Naive thymus-derived CD4-positive, alpha-beta T cell (primary cell): ENCODE measurements at regions not wholly inside any gene's neighbourhood (a gene's known extent, or its start where the extent isn't known, plus 50 kb on each side); places are given as distances from the start of the nearest gene placed in this dataset.

Experiments used
- ATAC-seq: fragments of 150-1000 bp; cut with Tn5 transposase; 2 replicates; pipeline ENCODE4 v1.10.0; 2021; ENCODE audit warnings: mild to moderate bottlenecking, moderate library complexity
- CTCF ChIA-PET: fragments of 350-600 bp; sonication (Branson Sonifier 250); formaldehyde crosslinking; loops from one replicate; lab custom pipeline; 2021; ENCODE audit warnings: antibody characterized with exemption; lab: Charles Lee
- POLR2A ChIA-PET: fragments of 350-600 bp; sonication (Branson Sonifier 250); formaldehyde crosslinking; loops from one replicate; lab custom pipeline; 2021; ENCODE audit warnings: antibody characterized with exemption, inconsistent platforms; lab: Charles Lee
- DNase-seq, 9 donors: peaks; one replicate each; pipeline versions ENCODE4 v3.0.0 to v3.0.0-alpha.2; 2020 to 2022; ENCODE audit warnings: mixed read lengths in 1 of 9
- H3K27ac ChIP-seq: one replicate; pipeline ENCODE4 v1.7.0; 2013; ENCODE audit warnings: mild to moderate bottlenecking, low read depth, low read length, moderate library complexity
- H3K27me3 ChIP-seq, 2 donors: one replicate each; pipeline ENCODE4 v1.7.0; 2013; ENCODE audit warnings: low read length in 2 of 2, mild to moderate bottlenecking in 2 of 2, moderate library complexity in 2 of 2; ENCODE audit not compliant: control insufficient read depth in 2 of 2, insufficient read depth in 2 of 2
- H3K36me3 ChIP-seq, 3 experiments: 1 replicate in 2 of 3; 2 replicates in 1 of 3; pipeline ENCODE4 v1.7.0; 2013; ENCODE audit warnings: low read length in 3 of 3, mild to moderate bottlenecking in 3 of 3, moderate library complexity in 1 of 3; ENCODE audit not compliant: insufficient read depth in 3 of 3, control insufficient read depth in 2 of 3
- H3K4me1 ChIP-seq, 2 donors: one replicate each; pipeline ENCODE4 v1.7.0; 2013; ENCODE audit warnings: low read length in 2 of 2, mild to moderate bottlenecking in 2 of 2, moderate library complexity in 1 of 2; ENCODE audit not compliant: control insufficient read depth in 2 of 2, insufficient read depth in 2 of 2
- H3K4me3 ChIP-seq: 2 replicates; pipeline ENCODE4 v1.7.0; 2013; ENCODE audit warnings: mild to moderate bottlenecking, low read length
- H3K9me3 ChIP-seq, 3 experiments: 1 replicate in 2 of 3; 2 replicates in 1 of 3; pipeline ENCODE4 v1.7.0; 2013; ENCODE audit warnings: low read length in 3 of 3; ENCODE audit not compliant: control insufficient read depth in 2 of 3
- H3K27ac Mint-ChIP-seq, 9 donors: one replicate each; pipeline ENCODE4 v1.8.0; 2020 to 2022; ENCODE audit warnings: mixed read lengths in 9 of 9, mild to moderate bottlenecking in 8 of 9, moderate library complexity in 5 of 9, inconsistent platforms in 2 of 9
- H3K27me3 Mint-ChIP-seq, 5 donors: one replicate each; pipeline ENCODE4 v1.8.0; 2021 to 2022; ENCODE audit warnings: mixed read lengths in 5 of 5, mild to moderate bottlenecking in 1 of 5
- H3K36me3 Mint-ChIP-seq, 5 donors: one replicate each; pipeline ENCODE4 v1.8.0; 2020 to 2022; ENCODE audit warnings: mixed read lengths in 5 of 5, mild to moderate bottlenecking in 3 of 5, inconsistent platforms in 1 of 5
- H3K4me1 Mint-ChIP-seq, 7 donors: one replicate each; pipeline ENCODE4 v1.8.0; 2020 to 2022; ENCODE audit warnings: mixed read lengths in 7 of 7, mild to moderate bottlenecking in 3 of 7, inconsistent platforms in 1 of 7
- H3K4me3 Mint-ChIP-seq, 10 donors: one replicate each; pipeline ENCODE4 v1.8.0; 2020 to 2022; ENCODE audit warnings: mild to moderate bottlenecking in 10 of 10, mixed read lengths in 10 of 10, moderate library complexity in 6 of 10, inconsistent platforms in 2 of 10
- H3K9me3 Mint-ChIP-seq, 11 donors: one replicate each; pipeline ENCODE4 v1.8.0; 2020 to 2022; ENCODE audit warnings: mixed read lengths in 11 of 11, mild to moderate bottlenecking in 4 of 11, inconsistent platforms in 1 of 11, moderate library complexity in 1 of 11
- intact Hi-C, 2 donors: fragments of 100-400 bp; cut with micrococcal nuclease; formaldehyde crosslinking; loops; one replicate each; pipeline ENCODE4 v1.15.1; 2023

DNA sequence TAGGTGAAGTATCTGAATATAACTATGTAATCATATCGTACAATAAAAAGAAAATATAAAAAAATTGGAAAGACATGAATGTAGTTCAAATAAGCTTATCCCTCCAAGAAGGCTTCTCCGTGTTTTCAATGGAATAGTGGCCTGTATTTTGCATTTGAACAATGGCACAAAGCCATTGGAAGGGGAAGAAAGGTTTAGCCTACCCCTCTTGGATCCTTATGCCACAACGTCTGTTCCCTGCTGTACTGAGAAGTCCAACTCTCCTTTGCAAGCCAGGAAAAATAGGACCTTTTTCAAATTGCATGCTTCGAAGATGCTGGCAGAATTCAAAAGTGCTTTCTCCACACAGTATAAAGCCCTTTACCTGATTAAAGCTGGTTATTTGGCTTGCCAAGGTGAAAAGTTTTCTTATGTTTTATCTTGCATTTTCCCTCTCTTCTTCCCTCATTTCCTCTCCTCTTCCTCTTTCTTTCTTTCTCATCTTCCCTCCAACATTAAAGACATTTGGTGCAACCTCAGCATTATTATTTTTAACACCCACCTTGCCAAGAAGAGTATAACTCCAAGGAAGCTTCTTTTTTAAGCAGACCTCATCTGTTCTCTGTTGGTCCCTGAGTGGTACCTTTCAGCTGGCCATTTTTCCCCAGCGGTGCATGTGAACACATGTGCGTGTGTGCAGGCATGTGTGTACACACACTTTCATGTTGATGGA is 968.6 kb upstream of the RBFOX1 start:
- ChIA-PET CTCF (no interaction called here), POLR2A (no interaction called here)
- Mint-ChIP-seq H3K4me3 (no peak overlapping the region), H3K36me3 (peaks cover 0 to 5% (median 0%) of the 10 kb centered on the region in 5 donors), H3K27me3 (no peaks in the 10 kb centered on the region), H3K4me1 (no peaks in the 10 kb centered on the region), H3K9me3 (peaks cover 3 to 29% (median 11%) of the 10 kb centered on the region in 11 donors), H3K27ac (no peak overlapping the region)
- Histone ChIP-seq H3K4me3 (no peak overlapping the region), H3K36me3 (no peaks in the 10 kb centered on the region), H3K27ac (no peak overlapping the region), H3K27me3 (no peaks in the 10 kb centered on the region), H3K4me1 (no peaks in the 10 kb centered on the region), H3K9me3 (no peaks in the 10 kb centered on the region)
- DNase-seq (no peak), ATAC-seq (no peak)
- intact Hi-C loops: no loop called here

DNA sequence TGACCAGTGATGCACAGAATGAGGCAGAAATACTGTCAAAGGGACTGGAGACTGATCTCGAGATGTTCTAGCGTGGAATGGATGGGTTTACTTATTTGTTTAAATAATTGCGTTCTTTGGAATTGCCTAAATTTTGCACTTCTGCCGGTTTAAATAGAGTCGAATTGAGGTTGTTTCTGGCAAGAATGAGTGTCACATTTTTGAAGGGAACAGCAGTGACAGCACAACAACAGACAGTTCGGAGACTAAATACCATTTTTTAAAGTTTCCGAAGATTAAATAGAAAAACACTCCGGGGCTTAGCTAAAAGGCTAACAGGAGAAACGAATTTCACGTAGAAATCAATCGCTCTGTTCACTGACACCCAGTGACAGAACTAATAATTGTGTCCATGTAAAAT is 969.2 kb upstream of the RBFOX1 start:
- Histone ChIP-seq H3K27ac (no peak overlapping the region), H3K36me3 (no peaks in the 10 kb centered on the region), H3K9me3 (no peaks in the 10 kb centered on the region), H3K4me1 (no peaks in the 10 kb centered on the region), H3K27me3 (no peaks in the 10 kb centered on the region), H3K4me3 (no peak overlapping the region)
- intact Hi-C loops: no loop called here
- no peak for ATAC-seq
- Mint-ChIP-seq H3K4me1 (no peaks in the 10 kb centered on the region), H3K27me3 (no peaks in the 10 kb centered on the region), H3K27ac (no peak overlapping the region), H3K9me3 (peaks cover 0 to 26% (median 8%) of the 10 kb centered on the region in 11 donors), H3K36me3 (peaks cover 0 to 5% (median 0%) of the 10 kb centered on the region in 5 donors), H3K4me3 (no peak overlapping the region)
- no peak for DNase-seq
- POLR2A ChIA-PET: no interaction called here
- CTCF ChIA-PET: no interaction called here

DNA sequence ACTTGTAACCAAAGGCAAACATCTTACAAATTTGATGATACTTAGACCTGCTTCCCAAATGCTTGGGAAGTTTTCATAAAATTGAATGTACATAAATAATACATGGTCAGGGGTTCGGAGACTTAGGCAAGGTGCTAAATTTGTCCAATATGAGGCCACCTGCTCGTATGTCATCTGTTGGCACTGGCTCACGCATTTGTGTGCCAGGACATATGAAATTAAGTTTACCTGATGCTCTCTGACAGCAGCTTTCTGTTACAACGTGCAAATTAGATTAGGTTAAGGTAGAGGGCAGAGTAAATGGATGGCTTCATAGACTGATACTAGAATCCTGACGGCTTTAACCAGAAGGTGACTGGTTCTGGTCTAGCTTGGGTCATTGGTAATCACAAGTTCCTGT is 970.3 kb upstream of the RBFOX1 start:
- Mint-ChIP-seq H3K27ac (no peak overlapping the region), H3K4me3 (no peak overlapping the region), H3K27me3 (no peaks in the 10 kb centered on the region), H3K4me1 (no peaks in the 10 kb centered on the region), H3K36me3 (peaks cover 0 to 5% (median 0%) of the 10 kb centered on the region in 5 donors), H3K9me3 (peaks cover 0 to 25% (median 8%) of the 10 kb centered on the region in 11 donors)
- no peaks in the 10 kb centered on the region for H3K36me3 ChIP-seq
- no peak for ATAC-seq
- intact Hi-C loops: no loop called here
- POLR2A ChIA-PET: no interaction called here
- no peak overlapping the region for H3K4me3 ChIP-seq
- CTCF ChIA-PET: no interaction called here
- H3K4me1 ChIP-seq: no peaks in the 10 kb centered on the region
- no peaks in the 10 kb centered on the region for H3K27me3 ChIP-seq
- H3K9me3 ChIP-seq: no peaks in the 10 kb centered on the region
- H3K27ac ChIP-seq: no peak overlapping the region
- DNase-seq: no peak

DNA sequence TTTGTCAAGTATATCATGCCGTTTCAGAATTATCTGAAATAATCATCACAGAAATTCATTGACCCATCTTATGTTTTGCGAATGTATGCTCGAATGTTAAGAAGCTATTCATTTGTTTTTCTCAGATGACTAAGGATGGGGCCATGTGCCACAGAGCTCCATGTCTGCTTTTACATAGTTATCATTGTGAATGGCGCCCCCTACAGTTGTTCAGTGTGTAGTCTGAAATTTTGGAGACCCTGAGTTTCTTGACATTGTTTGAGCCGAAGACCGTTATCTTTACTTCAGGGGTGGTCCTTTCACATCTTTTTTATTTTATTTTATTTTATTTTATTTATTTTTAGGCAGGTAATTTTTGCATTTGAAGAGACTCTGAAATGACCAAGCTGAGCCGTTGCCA is 972.0 kb upstream of the RBFOX1 start:
- Histone ChIP-seq H3K27ac (no peak overlapping the region), H3K4me1 (no peaks in the 10 kb centered on the region), H3K9me3 (no peaks in the 10 kb centered on the region), H3K27me3 (no peaks in the 10 kb centered on the region), H3K4me3 (no peak overlapping the region), H3K36me3 (no peaks in the 10 kb centered on the region)
- intact Hi-C loops: no loop called here
- ATAC-seq (no peak), DNase-seq (no peak)
- H3K4me3 Mint-ChIP-seq: no peak overlapping the region
- no peaks in the 10 kb centered on the region for H3K27me3 Mint-ChIP-seq
- peaks cover 0 to 24% (median 7%) of the 10 kb centered on the region in 11 donors for H3K9me3 Mint-ChIP-seq
- CTCF ChIA-PET: no interaction called here
- H3K27ac Mint-ChIP-seq: no peak overlapping the region
- no peaks in the 10 kb centered on the region for H3K4me1 Mint-ChIP-seq
- H3K36me3 Mint-ChIP-seq: peaks cover 0 to 5% (median 0%) of the 10 kb centered on the region in 5 donors
- POLR2A ChIA-PET: no interaction called here

DNA sequence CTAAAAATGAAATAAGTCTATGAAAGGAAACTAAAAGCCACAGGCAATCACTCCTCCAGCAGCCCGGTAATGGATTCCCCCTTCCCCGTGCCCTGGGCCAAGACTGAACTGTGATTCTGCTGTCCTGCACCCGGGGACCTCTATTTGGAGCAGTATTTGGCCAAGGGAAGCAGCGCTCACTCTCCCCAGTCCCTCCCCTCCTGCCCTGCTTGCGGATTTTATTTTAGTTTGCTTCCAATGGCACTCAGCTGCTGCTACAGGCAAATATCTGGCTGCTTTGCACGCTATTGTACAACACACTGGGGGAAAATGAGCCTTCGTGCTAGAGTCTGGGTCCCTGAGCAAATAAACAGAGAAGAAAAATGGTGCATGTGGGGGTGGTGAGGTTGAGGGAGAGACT is 975.7 kb upstream of the RBFOX1 start:
- CTCF ChIA-PET: no interaction called here
- POLR2A ChIA-PET: no interaction called here
- Histone ChIP-seq H3K4me3 (no peak overlapping the region), H3K27me3 (no peaks in the 10 kb centered on the region), H3K9me3 (no peaks in the 10 kb centered on the region), H3K36me3 (no peaks in the 10 kb centered on the region), H3K4me1 (no peaks in the 10 kb centered on the region), H3K27ac (no peak overlapping the region)
- no peaks in the 10 kb centered on the region for H3K4me1 Mint-ChIP-seq
- DNase-seq (no peak), ATAC-seq (no peak)
- H3K27me3 Mint-ChIP-seq: no peaks in the 10 kb centered on the region
- intact Hi-C loops: no loop called here
- no peaks in the 10 kb centered on the region for H3K36me3 Mint-ChIP-seq
- peaks cover 0 to 32% (median 5%) of the 10 kb centered on the region in 11 donors for H3K9me3 Mint-ChIP-seq
- H3K27ac Mint-ChIP-seq: no peak overlapping the region
- H3K4me3 Mint-ChIP-seq: no peak overlapping the region

DNA sequence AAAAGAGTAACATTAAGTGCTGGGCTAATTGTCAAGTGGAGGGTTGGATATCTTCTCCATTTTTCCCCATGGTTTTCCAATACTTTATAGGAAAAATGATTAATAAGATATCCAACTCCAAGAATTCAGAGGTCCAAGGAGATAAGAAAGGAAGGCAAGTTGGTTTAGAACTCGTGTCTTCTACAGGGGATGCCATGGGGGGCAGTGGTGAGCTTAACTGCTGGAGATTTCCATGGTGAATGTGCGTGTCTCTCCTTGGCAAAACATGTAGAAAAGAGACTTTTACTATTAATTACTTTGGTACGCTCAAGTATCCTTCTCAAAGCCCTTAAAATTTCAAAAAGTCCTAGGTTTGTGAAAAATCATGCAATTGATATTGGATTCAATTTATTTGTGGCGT is 982.9 kb upstream of the RBFOX1 start:
- DNase-seq: no peak
- no peak overlapping the region for H3K27ac Mint-ChIP-seq
- no peaks in the 10 kb centered on the region for H3K36me3 Mint-ChIP-seq
- Histone ChIP-seq H3K27me3 (no peaks in the 10 kb centered on the region), H3K9me3 (no peaks in the 10 kb centered on the region), H3K27ac (no peak overlapping the region), H3K4me1 (no peaks in the 10 kb centered on the region), H3K36me3 (no peaks in the 10 kb centered on the region), H3K4me3 (no peak overlapping the region)
- no peak for ATAC-seq
- H3K4me3 Mint-ChIP-seq: no peak overlapping the region
- intact Hi-C loops: no loop called here
- H3K9me3 Mint-ChIP-seq: peaks cover 0 to 25% (median 10%) of the 10 kb centered on the region in 11 donors
- H3K4me1 Mint-ChIP-seq: no peaks in the 10 kb centered on the region
- peaks cover 0 to 5% (median 0%) of the 10 kb centered on the region in 5 donors for H3K27me3 Mint-ChIP-seq
- ChIA-PET CTCF (interaction anchor here (0.7 kb wide), 1 partner anchor 282 kb away, joined by 4 read pairs; no protein-coding TSS in a partner anchor), POLR2A (no interaction called here)

DNA sequence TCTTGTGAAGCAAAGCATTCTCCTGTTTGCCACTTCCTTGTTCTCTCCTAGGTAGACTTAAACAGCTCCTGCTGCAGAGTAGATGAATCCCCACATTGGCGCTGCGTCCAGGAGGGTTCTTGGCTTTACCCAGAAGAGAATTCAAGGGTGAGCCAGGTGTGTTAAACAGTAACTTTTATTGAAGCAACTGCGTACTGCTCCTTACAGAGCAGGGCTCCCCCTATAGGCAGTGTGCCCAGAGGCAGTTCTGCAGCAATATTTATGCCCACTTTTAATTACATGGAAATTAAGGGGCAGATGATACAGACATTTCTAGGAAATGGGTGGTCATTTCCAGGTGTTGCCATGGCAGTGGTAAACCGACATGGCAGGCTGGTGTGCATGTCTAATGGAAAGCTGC is 987.6 kb upstream of the RBFOX1 start:
- ChIA-PET CTCF (interaction anchor here (0.5 kb wide), 1 partner anchor 32 kb away, joined by 3 read pairs; no protein-coding TSS in a partner anchor), POLR2A (no interaction called here)
- Mint-ChIP-seq H3K4me3 (no peak overlapping the region), H3K27ac (no peak overlapping the region), H3K9me3 (peaks cover 2 to 23% (median 14%) of the 10 kb centered on the region in 11 donors), H3K27me3 (peaks cover 0 to 5% (median 0%) of the 10 kb centered on the region in 5 donors), H3K4me1 (no peaks in the 10 kb centered on the region), H3K36me3 (no peaks in the 10 kb centered on the region)
- H3K27me3 ChIP-seq: no peaks in the 10 kb centered on the region
- no peaks in the 10 kb centered on the region for H3K36me3 ChIP-seq
- no peaks in the 10 kb centered on the region for H3K9me3 ChIP-seq
- no peaks in the 10 kb centered on the region for H3K4me1 ChIP-seq
- intact Hi-C loops: no loop called here
- H3K4me3 ChIP-seq: no peak overlapping the region
- no peak overlapping the region for H3K27ac ChIP-seq
- DNase-seq (no peak), ATAC-seq (no peak)
